Frontal cortex (tissue), 3 donors: ENCODE measurements at regions not wholly inside any gene's neighbourhood (a gene's known extent, or its start where the extent isn't known, plus 50 kb on each side); places are given as distances from the start of the nearest gene placed in this dataset.

ENCODE experiments used
- DNase-seq, 2 donors: peaks; one replicate each; pipeline ENCODE4 v3.0.0; 2012; ENCODE audit warnings: low spot score in 2 of 2
- FAIRE-seq: peaks from 2 replicates; lab custom pipeline; 2012; peaks lifted over from hg19 to GRCh38; lab: Jason Lieb, UNC
- donor health status: control.
- donor health status: control.
- donor health status: control.

DNA sequence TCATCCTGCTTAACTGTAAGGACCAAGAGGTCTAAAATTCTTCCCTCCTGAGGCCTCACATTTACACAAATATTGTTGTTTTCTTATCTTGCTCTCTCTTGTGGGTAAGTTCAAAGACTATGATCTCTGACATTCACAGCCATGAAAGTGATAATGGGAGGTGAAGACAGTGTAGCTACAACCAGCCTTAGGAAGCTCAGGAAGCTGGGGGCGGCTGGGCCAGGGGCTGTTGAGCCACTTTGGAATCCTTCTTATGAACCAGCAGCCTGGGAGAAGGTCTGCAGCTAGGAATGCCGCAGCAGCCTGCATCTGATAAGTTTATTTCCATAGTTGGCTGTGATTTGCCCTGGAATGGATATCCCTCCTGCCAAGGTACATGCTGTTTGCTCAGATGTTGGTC lies 316.2 kb downstream of the STIM2 start:
- no peak for FAIRE-seq

DNA sequence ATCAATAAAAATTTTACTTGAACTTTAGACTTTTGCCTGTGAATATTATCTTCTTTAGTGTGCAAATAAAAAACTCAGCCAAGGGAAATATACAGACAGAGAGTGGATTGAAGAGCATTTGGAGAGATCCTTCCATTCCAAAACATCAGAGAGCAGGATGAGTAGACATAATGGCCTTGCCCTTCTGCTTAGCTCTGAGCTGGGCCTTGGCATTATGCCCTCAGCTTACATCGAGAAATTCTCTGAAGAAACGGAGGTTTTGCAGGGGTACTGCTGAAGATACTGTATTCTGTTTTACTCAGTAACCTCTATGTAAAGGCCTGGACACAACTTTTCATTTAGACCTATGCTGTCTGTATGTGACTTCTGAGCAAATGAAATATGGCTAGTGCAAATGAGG lies 317.4 kb downstream of the STIM2 start:
- FAIRE-seq (no peak), DNase-seq (no peak)

More for the DNA sequence above, 316.2 kb downstream of the STIM2 start:
- no peak for DNase-seq

DNA sequence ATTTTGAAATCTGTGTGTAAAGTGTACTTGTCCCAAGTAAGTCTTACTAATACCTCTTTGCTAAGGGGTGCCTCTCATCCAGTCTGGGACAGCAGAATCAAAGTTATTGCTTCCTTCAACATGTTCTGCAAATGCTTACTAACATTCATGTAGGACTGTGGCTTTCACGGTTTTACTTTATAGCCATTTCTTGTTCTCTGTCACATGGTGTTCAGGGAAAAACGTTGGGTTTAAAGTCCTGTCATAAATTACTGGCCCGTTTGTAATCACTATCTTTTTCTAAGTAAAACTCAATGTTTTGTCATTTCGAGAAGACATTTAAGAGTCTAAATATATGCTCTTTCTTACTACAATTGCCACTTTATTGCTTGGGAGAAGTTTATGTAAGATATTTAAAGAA lies 321.1 kb downstream of the STIM2 start:
- FAIRE-seq (no peak), DNase-seq (no peak)

DNA sequence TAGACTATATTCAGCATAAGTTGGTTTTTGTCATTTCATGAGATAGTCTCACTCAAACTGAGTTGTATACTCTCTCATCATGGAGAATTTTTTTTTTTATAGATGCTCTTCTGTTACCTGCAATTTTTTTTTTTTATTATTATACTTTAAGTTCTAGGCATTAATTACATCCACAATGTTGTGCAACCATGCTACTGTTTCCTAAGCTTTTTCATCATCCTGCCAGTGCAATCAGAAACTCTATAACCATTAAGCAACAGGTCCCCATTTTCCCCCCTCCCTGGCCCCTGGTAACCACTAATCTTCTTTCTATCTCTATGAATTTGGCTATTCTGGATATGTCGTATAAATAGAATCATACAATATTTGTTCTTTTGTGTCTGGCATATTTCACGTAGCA lies 321.6 kb downstream of the STIM2 start:
- DNase-seq (no peak), FAIRE-seq (no peak)

DNA sequence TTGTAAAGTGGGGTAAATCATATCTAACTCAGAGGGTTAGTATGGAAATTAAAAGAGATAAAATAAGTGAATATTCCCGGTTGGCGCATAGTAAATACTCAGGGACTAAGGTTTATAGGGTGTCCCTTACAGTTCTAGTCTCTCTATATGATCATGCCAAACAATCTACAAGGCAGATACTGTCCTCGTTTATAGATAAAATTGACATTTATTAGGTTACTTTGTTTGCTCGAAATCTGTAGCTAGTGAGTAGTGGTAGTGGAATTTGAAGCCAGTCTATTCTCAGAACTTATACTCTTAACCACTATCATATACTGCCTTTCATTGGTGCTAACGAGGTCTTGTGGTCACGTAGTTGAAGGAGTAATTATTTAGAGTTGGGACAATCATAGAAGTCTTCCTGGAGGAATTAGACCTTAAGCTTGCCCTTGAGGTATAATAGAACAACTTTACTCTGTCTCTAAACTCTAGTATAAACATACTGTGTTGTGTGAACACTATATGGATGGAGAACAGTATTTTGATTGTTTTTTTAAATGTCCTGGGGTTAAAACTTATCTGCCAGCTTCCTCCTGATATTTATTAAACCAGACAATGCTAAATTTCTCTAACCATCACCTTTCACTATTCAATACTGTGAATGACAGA lies 324.0 kb downstream of the STIM2 start:
- FAIRE-seq (no peak), DNase-seq (no peak)

DNA sequence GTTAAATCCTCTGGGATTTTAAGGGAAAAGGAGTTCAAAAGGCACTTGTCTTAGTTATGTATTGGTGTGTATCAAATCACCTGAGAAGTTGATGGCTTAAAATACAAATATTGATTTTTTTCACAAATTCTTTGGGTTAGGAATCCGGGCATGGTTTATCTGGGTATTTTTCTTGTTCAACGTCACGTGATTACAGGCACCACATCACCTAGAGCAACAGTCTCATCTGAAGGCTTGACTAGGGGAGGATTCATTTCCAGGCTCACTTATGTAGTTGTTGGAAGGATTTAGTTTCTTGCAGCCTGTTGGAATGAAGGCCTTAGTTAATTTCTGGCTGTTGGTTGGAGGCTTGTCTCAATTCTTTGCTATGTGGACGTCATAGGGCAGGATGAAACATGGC lies 326.1 kb downstream of the STIM2 start:
- DNase-seq = no peak
- no peak for FAIRE-seq

DNA sequence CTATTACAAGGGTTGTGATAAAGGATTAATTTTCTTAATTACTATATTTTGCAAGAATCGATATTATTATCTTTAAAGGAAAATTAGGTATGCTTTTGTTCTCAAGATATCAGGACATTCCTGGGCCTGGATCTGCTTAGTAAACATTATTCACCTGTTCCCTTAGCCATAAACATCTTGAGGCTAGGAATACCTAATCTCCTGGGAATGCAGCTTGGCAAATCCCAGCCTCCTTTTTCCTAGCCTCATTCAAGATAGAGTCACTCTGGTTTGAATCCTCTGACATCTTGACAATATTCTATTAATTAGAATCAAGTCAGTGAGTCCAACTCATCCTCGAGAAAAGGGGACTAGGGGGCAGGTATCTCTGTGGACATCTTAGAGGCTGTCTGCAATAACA lies 327.1 kb downstream of the STIM2 start:
- no peak for FAIRE-seq
- DNase-seq = no peak

DNA sequence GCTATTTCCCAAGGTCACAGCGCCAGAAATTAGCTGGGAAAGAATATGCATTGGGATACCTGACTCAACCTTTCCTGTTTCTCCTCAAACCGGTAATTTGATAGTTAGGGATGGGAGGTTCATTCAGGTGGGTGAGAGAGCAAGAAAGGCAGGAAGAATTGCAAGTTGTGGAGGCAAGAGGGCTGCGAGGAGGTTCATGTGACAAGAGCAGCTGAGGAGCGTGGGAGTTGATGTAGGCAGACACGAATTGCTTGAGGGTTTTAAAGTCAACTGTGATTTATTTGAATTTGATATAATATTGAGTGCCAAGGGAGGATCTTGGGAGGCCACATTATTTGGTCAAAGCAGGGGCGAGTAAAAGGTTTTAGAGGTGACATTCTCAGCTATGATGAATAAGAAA lies 329.0 kb downstream of the STIM2 start:
- FAIRE-seq (no peak), DNase-seq (no peak)

DNA sequence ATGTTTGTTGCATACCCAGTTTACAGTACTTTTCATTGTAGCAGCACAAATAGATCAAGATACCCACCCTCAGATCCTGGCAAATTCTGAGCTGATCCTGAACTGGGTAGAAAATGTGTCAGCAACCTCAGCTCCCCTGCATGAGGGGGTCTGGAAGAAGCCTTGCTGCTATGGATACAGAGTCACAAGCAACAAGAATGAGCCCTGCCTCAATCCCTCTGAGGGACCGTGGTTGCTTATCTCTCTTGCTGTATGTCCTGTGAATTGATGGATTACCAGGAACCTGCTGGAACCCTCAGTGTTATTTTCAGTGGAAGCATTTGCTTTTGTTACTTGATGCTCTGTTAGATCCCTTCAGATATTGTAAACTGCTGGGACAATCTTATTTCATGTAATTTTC lies 331.0 kb downstream of the STIM2 start:
- FAIRE-seq (no peak), DNase-seq (no peak)

DNA sequence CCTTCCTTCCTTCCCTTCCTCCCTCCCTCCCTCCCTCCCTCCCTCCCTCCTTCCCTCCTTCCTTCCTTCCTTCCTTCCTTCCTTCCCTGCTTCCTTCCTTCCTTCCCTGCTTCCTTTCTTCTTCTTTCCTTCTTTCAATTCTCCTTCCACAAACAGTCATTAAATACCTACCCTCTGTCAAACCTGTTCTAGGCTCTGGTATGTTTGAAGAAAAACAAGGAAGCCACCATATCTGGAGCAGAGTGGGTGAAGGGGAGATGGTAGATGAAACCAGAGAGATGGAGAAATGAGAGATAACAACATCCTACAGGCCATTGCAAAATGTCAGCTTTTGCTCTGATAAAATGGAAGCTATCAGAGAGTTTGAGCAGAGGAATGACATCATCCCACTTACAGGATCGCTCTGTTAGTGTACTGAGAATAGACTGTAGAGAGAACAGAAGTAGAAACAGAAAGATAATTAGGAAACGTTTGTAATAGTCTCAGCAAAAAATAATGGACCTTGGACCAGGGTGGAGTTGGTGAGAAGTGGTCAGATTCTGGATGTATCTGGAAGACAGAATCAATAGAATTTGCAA lies 334.0 kb downstream of the STIM2 start:
- no peak for DNase-seq
- no peak for FAIRE-seq

DNA sequence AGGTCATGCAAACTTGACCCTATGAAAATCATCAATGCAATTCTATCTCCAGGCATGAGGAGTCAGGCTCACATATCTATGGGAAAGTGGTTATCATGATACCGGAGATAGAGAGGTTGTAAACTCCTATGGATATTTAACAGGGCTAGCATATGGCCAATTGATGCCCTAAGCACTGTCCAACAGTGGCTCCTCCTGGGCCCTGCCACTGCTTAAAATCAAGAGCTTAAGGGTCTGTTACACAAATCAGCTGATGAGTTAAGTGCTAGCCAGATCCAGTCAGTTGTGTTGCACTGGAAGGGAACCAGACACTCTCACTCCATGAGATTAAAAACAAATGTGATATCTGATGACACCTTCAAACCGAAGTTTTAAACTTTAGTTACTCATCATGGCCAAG lies 337.6 kb downstream of the STIM2 start:
- FAIRE-seq (no peak), DNase-seq (no peak)

DNA sequence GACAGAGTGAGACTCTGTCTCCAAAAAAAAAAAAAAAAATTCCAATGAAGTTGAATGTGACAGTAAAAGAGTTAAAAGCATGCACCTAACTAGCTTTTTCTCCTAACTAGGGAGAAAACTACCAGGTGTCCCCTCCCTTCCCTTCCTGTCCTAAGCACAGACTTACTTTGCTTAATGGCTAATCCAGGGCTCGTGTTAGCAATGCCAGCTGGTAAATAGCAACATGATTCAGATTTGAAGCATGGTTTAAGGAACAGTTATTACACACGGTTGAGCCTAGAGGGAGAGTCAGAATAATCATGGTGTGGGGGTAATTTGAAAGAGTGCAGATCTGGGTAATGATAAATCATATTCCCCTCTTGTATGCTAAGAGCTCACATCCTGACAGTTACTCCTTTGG lies 338.3 kb downstream of the STIM2 start:
- no peak for DNase-seq
- FAIRE-seq = no peak

DNA sequence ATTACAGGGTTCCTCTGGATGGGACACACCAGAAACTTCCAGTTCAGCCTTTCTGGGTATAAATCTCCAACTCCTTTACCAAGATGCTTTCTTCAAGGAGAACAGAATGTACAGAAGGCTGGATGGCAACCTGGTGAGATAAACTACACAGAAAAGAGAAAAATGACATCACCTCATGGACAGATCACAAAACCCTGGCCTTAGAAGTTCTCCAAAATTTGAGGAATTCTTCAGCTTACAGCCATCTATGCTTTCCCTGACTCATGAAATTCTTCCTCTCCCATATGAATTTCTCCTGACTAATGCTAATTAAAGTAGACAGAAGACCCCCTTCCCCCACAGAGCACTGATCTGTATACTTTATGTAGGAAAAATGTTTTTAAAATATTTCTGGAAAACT lies 345.4 kb downstream of the STIM2 start:
- no peak for FAIRE-seq
- no peak for DNase-seq

DNA sequence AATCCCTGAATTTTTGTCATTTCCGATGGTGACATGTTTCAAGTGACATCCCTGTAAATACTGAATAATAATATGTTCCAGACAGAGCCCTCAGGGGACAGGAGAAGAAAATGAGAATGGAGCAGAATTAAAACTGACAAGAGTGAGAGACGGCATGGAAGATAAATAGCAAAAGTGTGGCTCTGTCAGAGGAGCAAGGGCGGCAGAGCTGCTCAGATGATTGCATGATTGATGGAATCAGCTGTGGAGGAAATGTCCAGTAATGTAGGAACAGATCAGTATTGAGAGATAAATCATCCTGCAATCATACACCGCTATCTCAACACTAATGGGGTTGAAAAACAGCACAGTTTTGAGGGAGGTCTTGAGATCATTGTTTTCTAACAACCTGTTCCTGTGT lies 350.3 kb downstream of the STIM2 start:
- no peak for DNase-seq
- FAIRE-seq = no peak

DNA sequence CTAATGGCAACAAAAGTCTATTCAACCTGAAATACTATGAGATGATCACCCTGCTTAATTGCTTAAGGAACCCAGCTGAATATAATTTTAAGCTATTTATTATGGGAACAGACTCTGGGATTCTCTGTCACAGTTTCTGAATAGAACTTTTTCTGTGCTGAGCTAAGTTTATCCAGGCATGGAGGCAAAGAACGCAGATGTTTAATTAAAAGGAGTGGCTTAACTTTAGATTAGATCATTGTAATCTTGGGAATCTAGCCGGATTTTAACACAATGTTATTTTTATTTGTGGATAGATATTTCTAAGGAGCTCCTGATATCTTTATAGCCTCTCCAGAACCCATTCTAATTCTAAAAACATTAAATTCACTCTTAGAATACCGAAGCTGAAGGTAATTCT lies 353.4 kb downstream of the STIM2 start:
- FAIRE-seq = no peak

DNA sequence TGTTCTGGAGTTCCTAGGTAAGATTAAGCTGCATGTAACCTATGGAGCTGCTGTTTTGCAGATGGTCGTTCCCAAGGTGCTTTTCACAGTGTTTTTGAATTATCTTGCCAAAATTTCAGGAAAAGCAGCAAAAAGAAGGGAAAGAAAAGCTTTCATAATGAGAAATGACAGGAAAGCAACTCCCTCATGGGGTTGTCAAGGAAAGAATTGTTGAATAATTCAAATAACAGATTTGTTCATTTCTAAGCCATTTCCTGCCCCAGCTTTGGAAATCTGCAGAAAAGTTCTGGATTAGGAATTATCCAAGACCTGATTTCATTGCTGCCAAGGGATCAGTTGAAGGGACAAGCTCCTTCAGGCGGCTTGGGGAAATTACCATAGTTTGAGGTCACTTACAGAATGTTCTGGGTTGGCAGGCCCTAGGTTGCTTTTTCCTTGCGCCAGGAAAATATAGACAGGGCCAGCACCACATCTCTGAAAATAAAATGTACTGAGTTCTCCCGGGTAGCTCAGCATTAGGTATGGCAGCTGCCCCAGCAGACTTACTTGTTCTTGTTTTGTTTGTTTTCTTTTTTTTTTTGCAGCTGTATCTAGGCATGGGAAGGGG lies 354.7 kb downstream of the STIM2 start:
- no peak for FAIRE-seq
- DNase-seq = no peak

More for the DNA sequence above, 353.4 kb downstream of the STIM2 start:
- DNase-seq = no peak

DNA sequence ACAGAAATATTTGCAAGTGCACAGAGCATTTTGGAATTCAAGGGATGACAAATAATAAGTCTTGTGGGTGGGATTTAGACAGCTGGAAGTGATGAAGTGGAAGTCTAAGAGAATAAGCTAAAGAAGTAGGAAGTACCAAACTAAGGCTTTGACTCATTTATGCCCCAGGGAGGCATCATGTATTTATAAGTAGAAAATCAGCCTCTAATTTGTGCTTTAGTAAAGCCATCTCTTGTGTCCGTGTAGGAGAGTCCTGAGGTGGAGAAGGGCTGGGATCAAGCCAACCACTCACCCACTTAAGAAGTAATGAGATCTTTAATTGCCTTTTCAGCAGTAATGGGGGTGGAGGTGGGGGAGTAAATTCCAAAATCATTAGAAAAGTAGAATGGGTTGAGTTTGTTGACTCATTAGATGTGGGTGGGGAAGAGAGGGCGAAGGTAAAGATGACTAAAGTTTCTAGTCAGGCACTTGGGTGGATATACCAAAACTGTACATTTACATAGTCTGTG lies 356.7 kb downstream of the STIM2 start:
- FAIRE-seq (no peak), DNase-seq (no peak)

DNA sequence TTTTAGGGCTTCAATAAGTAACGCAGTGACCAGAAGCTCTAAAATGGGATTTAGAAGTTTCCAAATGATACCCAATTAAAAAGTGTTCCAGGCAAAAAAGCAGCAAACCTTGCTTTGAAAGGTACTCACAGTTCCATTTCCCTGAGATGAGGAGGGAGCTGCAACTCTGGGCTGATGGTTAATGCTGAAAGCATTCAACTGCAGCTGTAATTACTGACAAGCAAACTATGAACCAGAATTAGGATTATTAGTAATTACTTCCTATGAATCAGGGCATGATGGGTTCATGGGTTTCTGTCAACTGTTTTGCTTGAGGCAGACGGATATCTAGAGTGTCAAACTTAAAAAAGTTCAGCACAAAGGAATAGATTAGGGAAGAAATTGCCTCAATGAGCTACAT lies 357.4 kb downstream of the STIM2 start:
- no peak for FAIRE-seq
- DNase-seq = no peak

DNA sequence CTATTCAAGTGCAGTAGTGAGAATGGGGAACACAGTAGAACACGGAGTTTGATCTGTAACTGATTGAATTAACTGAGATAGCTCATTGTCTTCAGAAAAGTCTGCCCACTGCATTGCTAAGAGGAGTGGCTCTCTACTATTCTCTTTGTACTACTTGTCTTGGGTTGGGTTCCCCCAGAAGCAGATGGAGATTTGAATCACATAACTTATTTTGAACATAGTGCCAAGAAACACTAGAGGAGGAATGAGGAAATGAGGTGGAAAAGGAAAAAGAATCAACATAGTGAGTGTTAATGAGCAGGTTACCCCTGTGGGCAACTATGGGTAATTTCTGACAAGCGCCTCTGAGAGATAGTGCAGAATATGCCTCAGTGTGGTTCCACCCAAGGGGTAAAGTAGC lies 362.7 kb downstream of the STIM2 start:
- no peak for DNase-seq
- FAIRE-seq = no peak

DNA sequence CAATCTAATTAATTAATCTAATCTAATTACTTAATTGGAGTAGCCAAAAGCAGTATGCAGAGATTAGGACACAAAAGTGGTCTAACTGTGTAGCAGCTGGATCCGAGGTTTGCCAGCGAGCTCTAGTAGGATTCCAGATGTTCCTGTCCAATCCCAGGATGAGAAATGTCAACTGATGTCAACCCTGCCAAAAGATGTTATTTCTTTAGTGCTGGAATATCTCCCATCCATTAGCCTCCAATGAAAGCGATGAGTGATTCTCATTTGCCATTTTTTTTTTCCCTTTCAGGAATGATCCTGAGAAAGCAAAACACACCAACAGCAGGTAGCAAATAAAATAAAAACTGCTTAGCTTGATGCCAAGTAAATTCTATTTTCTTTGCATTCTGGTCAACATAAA lies 372.9 kb downstream of the STIM2 start:
- FAIRE-seq = no peak
- DNase-seq = no peak

DNA sequence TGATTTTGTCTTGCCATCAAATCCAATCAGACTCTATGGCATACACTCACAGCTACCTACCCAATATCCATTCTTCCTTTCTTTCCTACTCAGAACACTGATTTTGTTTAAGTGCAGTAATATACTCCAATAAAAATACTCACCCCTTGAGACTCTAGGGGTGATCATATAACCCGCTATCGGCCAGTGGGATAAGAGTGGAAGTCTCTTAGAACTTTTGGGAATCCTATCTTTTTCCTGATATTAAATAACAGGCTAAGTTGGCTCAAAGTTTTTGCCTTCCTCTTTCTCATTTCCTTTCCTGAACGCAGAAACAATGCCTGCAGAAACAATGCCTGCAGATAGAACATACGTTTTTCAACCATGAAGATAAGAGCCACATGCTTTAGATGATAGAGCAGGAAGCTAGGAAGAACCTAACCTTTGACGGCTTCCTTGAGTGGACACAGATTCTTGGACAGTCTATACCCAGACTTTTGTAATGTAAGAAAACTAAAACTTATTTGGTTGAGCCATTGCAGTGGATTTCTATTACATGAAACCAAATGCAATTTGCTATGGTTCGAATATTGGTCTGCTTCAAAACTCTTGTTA lies 373.8 kb downstream of the STIM2 start:
- no peak for FAIRE-seq

More for the DNA sequence above, 373.8 kb downstream of the STIM2 start:
- DNase-seq = no peak
